ENCODE measurements at regions not wholly inside any gene's neighbourhood (a gene's known extent, or its start where the extent isn't known, plus 50 kb on each side); places are given as distances from the start of the nearest gene placed in this dataset.

DNA sequence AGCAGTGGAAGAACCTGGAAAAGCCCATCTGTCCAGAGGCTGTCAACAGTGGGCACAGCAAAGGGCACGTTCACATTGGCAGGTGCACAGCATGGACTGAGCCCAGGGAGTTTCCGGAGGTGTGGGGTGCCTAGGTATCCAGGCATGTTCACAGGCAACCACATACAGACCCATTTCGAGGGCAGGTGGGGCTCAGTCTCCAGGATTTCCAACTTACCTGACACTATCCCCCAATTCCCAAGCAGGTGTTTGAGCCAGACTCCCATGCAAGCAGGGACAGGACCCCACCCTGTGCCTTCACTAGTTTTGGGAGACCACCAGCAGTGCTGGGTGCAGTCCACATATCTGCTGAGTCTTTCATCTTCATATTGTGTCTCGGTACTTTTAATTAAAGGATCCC, 65.0 kb upstream of the IRF2BP2 start:
- no peak for TF ChIP-seq CBX3 (IDR thresholded peaks at IDR 0.05; ENCODE audit: low read depth)
- TF ChIP-seq EZH2phosphoT487 (IDR thresholded peaks at IDR 0.05; ENCODE audit: borderline replicate concordance), result no peak
- no peak for TF ChIP-seq TCF7L2 (IDR thresholded peaks at IDR 0.05; ENCODE audit: borderline replicate concordance, extremely low read depth, insufficient read depth, insufficient read length)
- TF ChIP-seq, protein P1, sequence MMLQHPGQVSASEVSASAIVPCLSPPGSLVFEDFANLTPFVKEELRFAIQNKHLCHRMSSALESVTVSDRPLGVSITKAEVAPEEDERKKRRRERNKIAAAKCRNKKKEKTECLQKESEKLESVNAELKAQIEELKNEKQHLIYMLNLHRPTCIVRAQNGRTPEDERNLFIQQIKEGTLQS (IDR thresholded peaks at IDR 0.05), result no peak
- no peak for TF ChIP-seq FOSL1 (IDR thresholded peaks at IDR 0.05; ENCODE audit: low read depth)
- TF ChIP-seq CEBPB (IDR thresholded peaks at IDR 0.05; ENCODE audit: low read depth), result no peak
- no peak for TF ChIP-seq POLR2AphosphoS5 (IDR thresholded peaks at IDR 0.05; ENCODE audit: low read depth, low read length)
- POLR2A ChIA-PET, result no interaction called here
- Histone ChIP-seq H3K4me2 (ENCODE audit: low read length) (no peak overlapping the region), H3K36me3 (ENCODE audit: control insufficient read depth in 1 of 2, insufficient read depth in 2 of 2, low read length in 2 of 2) (no peaks in the 10 kb centered on the region), H3K4me1 (ENCODE audit: control insufficient read depth in 1 of 2, insufficient read depth in 2 of 2, low read length in 2 of 2) (peaks cover 0 to 10% of the 10 kb centered on the region in 2 experiments; a peak in 1 of 4 replicates), H3K27me3 (ENCODE audit: insufficient read depth, low read length) (no peaks in the 10 kb centered on the region), H3K79me2 (ENCODE audit: insufficient read depth, low read length) (no peaks in the 10 kb centered on the region), H2AFZ (ENCODE audit: low read depth, low read length, poor library complexity, severe bottlenecking) (no peak overlapping the region), H4K20me1 (ENCODE audit: insufficient read depth) (no peaks in the 10 kb centered on the region), H3K27ac (ENCODE audit: low read depth, low read length) (no peak overlapping the region), H3K9ac (ENCODE audit: low read length) (no peak overlapping the region), H3K4me3 (replicated peaks in 1 of 2; ENCODE audit: low read depth in 1 of 2, low read length in 2 of 2) (no peak overlapping the region), H3K9me3 (ENCODE audit: control insufficient read depth in 1 of 2, insufficient read depth in 1 of 2, low read depth in 1 of 2, low read length in 2 of 2) (no peaks in the 10 kb centered on the region), H3K9me2 (ENCODE audit: insufficient read depth) (no peaks in the 10 kb centered on the region)
- RAD21 ChIA-PET (ENCODE audit: low non-redundant PET in 1 of 2, low total read pairs in 2 of 2, uncharacterized antibody in 2 of 2, unreplicated experiment in 2 of 2), result no interaction called here
- intact Hi-C loops (cut with micrococcal nuclease), result no loop called here
- no peak for DNase-seq (ENCODE audit: low read depth, low spot score)
- CTCF ChIA-PET, result no interaction called here
- no peak for ATAC-seq
- BruUV-seq (replicated peaks), result no TSS peak

DNA sequence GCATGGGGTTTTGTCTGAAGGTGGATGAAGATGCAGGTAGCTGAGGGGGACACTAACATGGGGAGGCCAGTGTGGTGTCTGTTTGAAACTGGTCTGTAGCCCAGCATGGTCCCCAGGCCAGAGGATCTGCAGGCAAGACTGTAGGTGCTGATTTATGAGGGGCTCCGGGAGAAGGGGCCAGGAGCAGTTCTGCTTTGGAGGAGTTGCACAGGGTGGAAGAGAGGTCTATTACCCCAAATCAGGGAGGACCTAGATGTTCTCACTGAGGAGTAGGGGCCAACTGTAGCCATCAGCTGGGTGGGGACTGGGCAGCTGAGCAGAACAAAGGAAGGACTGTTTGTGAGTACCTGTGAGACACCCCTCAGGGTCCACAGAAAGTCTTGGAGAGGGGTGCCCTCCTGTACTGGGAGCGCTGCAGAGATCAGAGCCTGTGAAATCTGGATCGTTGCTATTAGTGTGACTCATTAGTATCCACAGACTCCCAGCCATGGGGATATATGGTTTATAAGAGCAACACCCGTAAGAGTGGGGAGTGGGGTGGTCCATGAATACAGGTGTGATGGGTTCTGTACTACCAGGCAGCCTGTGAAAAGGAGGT, 64.3 kb upstream of the IRF2BP2 start:
- no TSS peak for BruUV-seq (replicated peaks)
- DNase-seq (ENCODE audit: low read depth, low spot score), result no peak
- no peaks in the 10 kb centered on the region for H3K9me2 ChIP-seq (ENCODE audit: insufficient read depth)
- no peak for ATAC-seq
- intact Hi-C loops (cut with micrococcal nuclease), result no loop called here
- H3K9ac ChIP-seq (ENCODE audit: low read length), result no peak overlapping the region
- H3K4me2 ChIP-seq (ENCODE audit: low read length), result no peak overlapping the region
- no peak overlapping the region for H2AFZ ChIP-seq (ENCODE audit: low read depth, low read length, poor library complexity, severe bottlenecking)
- no peak overlapping the region for H3K4me3 ChIP-seq (replicated peaks in 1 of 2; ENCODE audit: low read depth in 1 of 2, low read length in 2 of 2)
- H3K79me2 ChIP-seq (ENCODE audit: insufficient read depth, low read length), result no peaks in the 10 kb centered on the region
- ChIA-PET RAD21 (ENCODE audit: low non-redundant PET in 1 of 2, low total read pairs in 2 of 2, uncharacterized antibody in 2 of 2, unreplicated experiment in 2 of 2) (no interaction called here), CTCF (no interaction called here), POLR2A (no interaction called here)
- H3K27me3 ChIP-seq (ENCODE audit: insufficient read depth, low read length), result no peaks in the 10 kb centered on the region
- no peak overlapping the region for H3K27ac ChIP-seq (ENCODE audit: low read depth, low read length)
- peaks cover 0 to 10% of the 10 kb centered on the region in 2 experiments; a peak in 1 of 4 replicates for H3K4me1 ChIP-seq (ENCODE audit: control insufficient read depth in 1 of 2, insufficient read depth in 2 of 2, low read length in 2 of 2)
- H4K20me1 ChIP-seq (ENCODE audit: insufficient read depth), result no peaks in the 10 kb centered on the region
- no peaks in the 10 kb centered on the region for H3K9me3 ChIP-seq (ENCODE audit: control insufficient read depth in 1 of 2, insufficient read depth in 1 of 2, low read depth in 1 of 2, low read length in 2 of 2)
- no peaks in the 10 kb centered on the region for H3K36me3 ChIP-seq (ENCODE audit: control insufficient read depth in 1 of 2, insufficient read depth in 2 of 2, low read length in 2 of 2)
- TF ChIP-seq, protein P2, sequence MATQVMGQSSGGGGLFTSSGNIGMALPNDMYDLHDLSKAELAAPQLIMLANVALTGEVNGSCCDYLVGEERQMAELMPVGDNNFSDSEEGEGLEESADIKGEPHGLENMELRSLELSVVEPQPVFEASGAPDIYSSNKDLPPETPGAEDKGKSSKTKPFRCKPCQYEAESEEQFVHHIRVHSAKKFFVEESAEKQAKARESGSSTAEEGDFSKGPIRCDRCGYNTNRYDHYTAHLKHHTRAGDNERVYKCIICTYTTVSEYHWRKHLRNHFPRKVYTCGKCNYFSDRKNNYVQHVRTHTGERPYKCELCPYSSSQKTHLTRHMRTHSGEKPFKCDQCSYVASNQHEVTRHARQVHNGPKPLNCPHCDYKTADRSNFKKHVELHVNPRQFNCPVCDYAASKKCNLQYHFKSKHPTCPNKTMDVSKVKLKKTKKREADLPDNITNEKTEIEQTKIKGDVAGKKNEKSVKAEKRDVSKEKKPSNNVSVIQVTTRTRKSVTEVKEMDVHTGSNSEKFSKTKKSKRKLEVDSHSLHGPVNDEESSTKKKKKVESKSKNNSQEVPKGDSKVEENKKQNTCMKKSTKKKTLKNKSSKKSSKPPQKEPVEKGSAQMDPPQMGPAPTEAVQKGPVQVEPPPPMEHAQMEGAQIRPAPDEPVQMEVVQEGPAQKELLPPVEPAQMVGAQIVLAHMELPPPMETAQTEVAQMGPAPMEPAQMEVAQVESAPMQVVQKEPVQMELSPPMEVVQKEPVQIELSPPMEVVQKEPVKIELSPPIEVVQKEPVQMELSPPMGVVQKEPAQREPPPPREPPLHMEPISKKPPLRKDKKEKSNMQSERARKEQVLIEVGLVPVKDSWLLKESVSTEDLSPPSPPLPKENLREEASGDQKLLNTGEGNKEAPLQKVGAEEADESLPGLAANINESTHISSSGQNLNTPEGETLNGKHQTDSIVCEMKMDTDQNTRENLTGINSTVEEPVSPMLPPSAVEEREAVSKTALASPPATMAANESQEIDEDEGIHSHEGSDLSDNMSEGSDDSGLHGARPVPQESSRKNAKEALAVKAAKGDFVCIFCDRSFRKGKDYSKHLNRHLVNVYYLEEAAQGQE (IDR thresholded peaks at IDR 0.05; ENCODE audit: low read depth), result no peak
- TF ChIP-seq TCF7L2 (IDR thresholded peaks at IDR 0.05; ENCODE audit: borderline replicate concordance, extremely low read depth, insufficient read depth, insufficient read length) (no peak), POLR2A (IDR thresholded peaks at IDR 0.05; ENCODE audit: borderline replicate concordance, extremely low read depth, insufficient read depth, insufficient read length) (no peak), FOSL1 (IDR thresholded peaks at IDR 0.05; ENCODE audit: low read depth) (no peak), JUND (IDR thresholded peaks at IDR 0.05) (no peak), ELF1 (IDR thresholded peaks at IDR 0.05; ENCODE audit: borderline replicate concordance, low read depth) (no peak), EZH2phosphoT487 (IDR thresholded peaks at IDR 0.05; ENCODE audit: borderline replicate concordance) (no peak), SP1 (IDR thresholded peaks at IDR 0.05; ENCODE audit: low read depth) (no peak), ZNF274 (IDR thresholded peaks at IDR 0.05; ENCODE audit: low read depth, low read length) (no peak), POLR2AphosphoS5 (IDR thresholded peaks at IDR 0.05; ENCODE audit: low read depth, low read length) (no peak), SRF (IDR thresholded peaks at IDR 0.05; ENCODE audit: low read depth) (no peak), YY1 (IDR thresholded peaks at IDR 0.05; ENCODE audit: extremely low read depth, insufficient replicate concordance, low read depth, low read length) (no peak), RAD21 (IDR thresholded peaks at IDR 0.05; ENCODE audit: low read depth) (no peak), ZFX (IDR thresholded peaks at IDR 0.05) (no peak)
- TF ChIP-seq, protein P3, sequence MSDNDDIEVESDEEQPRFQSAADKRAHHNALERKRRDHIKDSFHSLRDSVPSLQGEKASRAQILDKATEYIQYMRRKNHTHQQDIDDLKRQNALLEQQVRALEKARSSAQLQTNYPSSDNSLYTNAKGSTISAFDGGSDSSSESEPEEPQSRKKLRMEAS (IDR thresholded peaks at IDR 0.05), result no peak
- TF ChIP-seq, protein P1 (IDR thresholded peaks at IDR 0.05), result no peak
